ENCODE measurements at regions not wholly inside any gene's neighbourhood (a gene's known extent, or its start where the extent isn't known, plus 50 kb on each side); places are given as distances from the start of the nearest gene placed in this dataset.

- TF ChIP-seq PKNOX1 (IDR thresholded peaks at IDR 0.05) (no peak), CTBP1 (IDR thresholded peaks at IDR 0.05; ENCODE audit: borderline replicate concordance) (no peak), LEF1 (IDR thresholded peaks at IDR 0.05; ENCODE audit: borderline replicate concordance) (no peak), L3MBTL2 (conservative IDR thresholded peaks at IDR 0.05) (no peak), FOXM1 (IDR thresholded peaks at IDR 0.05; ENCODE audit: borderline replicate concordance) (no peak), TARDBP (IDR thresholded peaks at IDR 0.05) (no peak)
Measured at GRCh38 chr6:66161546-66162108, 454.6 kb upstream of the EYS start.
